IPS-18a (cell line): ENCODE measurements at regions not wholly inside any gene's neighbourhood (a gene's known extent, or its start where the extent isn't known, plus 50 kb on each side); places are given as distances from the start of the nearest gene placed in this dataset.

Experiments used
- H3K27ac ChIP-seq: one replicate; pipeline ENCODE4 v1.5.1; 2013; ENCODE audit warnings: low read length
- H3K27me3 ChIP-seq: one replicate; pipeline ENCODE4 v1.6.1; 2013; ENCODE audit warnings: mild to moderate bottlenecking, low read length; ENCODE audit not compliant: control insufficient read depth, insufficient read depth
- H3K36me3 ChIP-seq: one replicate; pipeline ENCODE4 v1.6.1; 2013; ENCODE audit warnings: low read depth, low read length; ENCODE audit not compliant: control insufficient read depth
- H3K4me1 ChIP-seq: one replicate; pipeline ENCODE4 v1.6.1; 2013; ENCODE audit warnings: low read depth, low read length; ENCODE audit not compliant: control insufficient read depth
- H3K4me3 ChIP-seq: one replicate; pipeline ENCODE4 v1.5.1; 2013; ENCODE audit warnings: low read length
- H3K9ac ChIP-seq: one replicate; pipeline ENCODE4 v1.6.1; 2013; ENCODE audit warnings: mild to moderate bottlenecking, low read length, moderate library complexity
- H3K9me3 ChIP-seq: one replicate; pipeline ENCODE4 v1.6.1; 2013; ENCODE audit warnings: low read depth, low read length; ENCODE audit not compliant: control insufficient read depth

DNA sequence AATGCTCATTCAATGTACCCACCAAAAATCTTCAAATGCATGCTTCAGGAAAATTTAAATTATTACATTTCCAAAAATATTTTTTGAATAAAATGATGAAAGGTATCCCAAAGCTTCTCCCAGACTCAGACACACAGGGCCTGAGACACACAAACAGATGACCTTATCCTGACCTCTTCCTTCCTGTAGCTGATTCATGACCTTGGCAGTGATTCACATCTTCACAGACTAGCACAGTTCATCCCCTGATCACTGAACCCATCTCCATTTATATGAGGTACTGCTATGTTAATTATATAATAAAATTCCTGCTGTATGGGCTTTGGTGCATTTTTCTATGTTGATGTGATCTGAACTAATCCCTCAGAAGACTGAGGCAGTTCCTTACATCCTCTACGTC lies 265.0 kb upstream of the GLI3 start:
- no peak overlapping the region for H3K27ac ChIP-seq
- no peak overlapping the region for H3K4me3 ChIP-seq
- no peaks in the 10 kb centered on the region for H3K36me3 ChIP-seq
- H3K4me1 ChIP-seq, result no peaks in the 10 kb centered on the region
- H3K9ac ChIP-seq, result no peak overlapping the region
- no peaks in the 10 kb centered on the region for H3K9me3 ChIP-seq
- no peaks in the 10 kb centered on the region for H3K27me3 ChIP-seq

GRCh38 chr7:42495256-42495655 lies 258.2 kb upstream of the GLI3 start:
- no peak overlapping the region for H3K27ac ChIP-seq
- H3K27me3 ChIP-seq, result peaks cover 9% of the 10 kb centered on the region
- no peaks in the 10 kb centered on the region for H3K9me3 ChIP-seq

DNA sequence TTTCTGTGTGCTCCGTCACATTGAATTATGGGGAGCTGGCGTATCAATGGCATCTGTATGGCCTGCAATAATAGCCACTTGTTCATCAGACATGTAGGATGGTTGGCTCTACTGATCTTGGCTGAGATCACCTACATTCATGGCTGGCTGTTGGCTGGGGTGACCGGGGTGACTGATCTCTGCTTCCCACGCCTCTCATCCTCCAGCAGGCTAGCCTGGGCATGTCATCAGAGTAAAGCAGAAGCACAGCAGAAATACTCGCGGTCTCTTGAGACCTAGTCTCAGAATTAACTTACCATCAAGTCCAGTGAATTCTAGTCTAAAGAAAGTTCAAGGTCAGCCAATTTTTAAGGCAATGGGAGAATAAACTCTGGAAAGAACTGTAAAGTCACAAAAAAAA lies 257.7 kb upstream of the GLI3 start:
- no peaks in the 10 kb centered on the region for H3K36me3 ChIP-seq
- H3K9ac ChIP-seq, result no peak overlapping the region
- no peaks in the 10 kb centered on the region for H3K4me1 ChIP-seq
- H3K4me3 ChIP-seq, result no peak overlapping the region
- no peak overlapping the region for H3K27ac ChIP-seq
- peaks cover 9% of the 10 kb centered on the region for H3K27me3 ChIP-seq
- H3K9me3 ChIP-seq, result no peaks in the 10 kb centered on the region

More at GRCh38 chr7:42495256-42495655, 258.2 kb upstream of the GLI3 start:
- Histone ChIP-seq H3K36me3 (no peaks in the 10 kb centered on the region), H3K9ac (no peak overlapping the region), H3K4me3 (no peak overlapping the region), H3K4me1 (no peaks in the 10 kb centered on the region)

DNA sequence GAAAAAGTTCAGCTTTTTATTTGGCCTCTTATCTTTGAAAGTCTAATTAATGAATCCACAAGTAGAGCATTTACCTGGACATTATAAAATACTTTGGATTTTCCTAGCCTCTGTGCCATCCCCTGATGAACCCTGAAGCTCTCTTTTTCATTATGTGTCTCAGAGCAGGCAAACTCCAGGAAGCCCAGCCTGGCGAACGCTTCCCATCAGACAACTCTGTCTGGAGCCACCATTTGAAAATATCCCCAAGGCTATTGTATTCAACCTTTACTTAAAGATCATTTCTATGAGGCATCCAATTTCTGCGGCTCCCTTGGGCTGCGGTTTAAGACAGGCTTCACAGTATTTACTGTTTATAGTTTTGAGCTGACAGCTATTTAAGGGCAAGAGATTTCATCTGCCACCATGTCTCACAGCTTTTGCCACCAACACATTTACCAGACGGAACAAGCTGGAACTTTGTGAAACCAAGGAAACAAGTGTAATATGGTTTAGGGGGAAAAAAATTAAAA lies 257.2 kb upstream of the GLI3 start:
- no peak overlapping the region for H3K27ac ChIP-seq
- H3K27me3 ChIP-seq, result peaks cover 9% of the 10 kb centered on the region
- no peaks in the 10 kb centered on the region for H3K9me3 ChIP-seq
- H3K4me3 ChIP-seq, result peak overlapping the region; percentile 73
- H3K9ac ChIP-seq, result no peak overlapping the region
- H3K36me3 ChIP-seq, result no peaks in the 10 kb centered on the region
- no peaks in the 10 kb centered on the region for H3K4me1 ChIP-seq

GRCh38 chr7:42493436-42494198 lies 256.6 kb upstream of the GLI3 start:
- no peaks in the 10 kb centered on the region for H3K9me3 ChIP-seq
- H3K9ac ChIP-seq, result peak overlapping the region; percentile 34
- no peaks in the 10 kb centered on the region for H3K4me1 ChIP-seq
- H3K27ac ChIP-seq, result no peak overlapping the region
- H3K27me3 ChIP-seq, result peaks cover 9% of the 10 kb centered on the region
- H3K4me3 ChIP-seq, result peak overlapping the region; percentile 73
- H3K36me3 ChIP-seq, result no peaks in the 10 kb centered on the region

DNA sequence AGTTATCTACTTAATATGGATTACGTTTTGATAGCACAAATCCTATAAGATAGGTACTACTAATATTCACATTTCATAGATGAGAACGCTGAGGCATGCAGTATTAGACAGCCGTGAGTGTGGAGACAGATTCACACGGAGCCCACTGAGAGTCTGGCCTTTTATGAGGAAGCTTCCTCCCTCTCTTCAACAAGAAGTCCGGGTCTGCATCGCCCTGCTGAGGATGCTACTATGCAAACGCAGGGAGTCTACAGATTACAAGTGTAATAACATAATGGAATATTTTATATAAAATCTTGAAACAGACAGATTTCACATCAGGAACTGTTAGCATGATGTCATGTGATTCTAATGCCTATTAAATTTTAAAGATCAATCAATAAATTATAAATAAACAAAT lies 255.9 kb upstream of the GLI3 start:
- Histone ChIP-seq H3K27ac (no peak overlapping the region), H3K36me3 (no peaks in the 10 kb centered on the region), H3K27me3 (peaks cover 9% of the 10 kb centered on the region), H3K4me3 (peak overlapping the region; percentile 73), H3K4me1 (no peaks in the 10 kb centered on the region), H3K9ac (no peak overlapping the region), H3K9me3 (no peaks in the 10 kb centered on the region)

GRCh38 chr7:42491106-42491505 lies 254.1 kb upstream of the GLI3 start:
- Histone ChIP-seq H3K9me3 (no peaks in the 10 kb centered on the region), H3K27ac (no peak overlapping the region), H3K27me3 (peaks cover 9% of the 10 kb centered on the region), H3K4me1 (no peaks in the 10 kb centered on the region), H3K4me3 (no peak overlapping the region), H3K9ac (no peak overlapping the region), H3K36me3 (no peaks in the 10 kb centered on the region)

DNA sequence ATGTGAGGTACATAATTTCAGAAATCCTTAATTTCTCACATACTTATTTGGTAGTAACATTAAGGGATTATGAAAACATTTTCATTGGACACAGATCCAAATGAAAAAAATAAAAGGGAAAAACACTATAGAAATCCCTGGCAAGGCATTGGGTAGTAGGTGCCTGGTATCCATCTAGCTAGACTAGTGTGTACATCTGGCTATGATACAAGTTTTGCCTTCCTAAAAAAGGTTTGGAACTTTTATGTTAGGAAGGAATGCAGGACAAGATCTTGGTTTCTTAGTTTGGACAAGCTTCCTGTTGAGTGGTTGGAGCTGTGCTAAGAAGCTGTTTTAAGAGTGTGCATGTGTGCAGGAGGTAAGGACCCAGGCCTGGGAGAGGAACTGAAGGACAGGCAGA lies 252.3 kb upstream of the GLI3 start:
- Histone ChIP-seq H3K9ac (no peak overlapping the region), H3K9me3 (no peaks in the 10 kb centered on the region), H3K27ac (no peak overlapping the region), H3K36me3 (no peaks in the 10 kb centered on the region), H3K4me3 (no peak overlapping the region), H3K4me1 (no peaks in the 10 kb centered on the region), H3K27me3 (peaks cover 6% of the 10 kb centered on the region)

DNA sequence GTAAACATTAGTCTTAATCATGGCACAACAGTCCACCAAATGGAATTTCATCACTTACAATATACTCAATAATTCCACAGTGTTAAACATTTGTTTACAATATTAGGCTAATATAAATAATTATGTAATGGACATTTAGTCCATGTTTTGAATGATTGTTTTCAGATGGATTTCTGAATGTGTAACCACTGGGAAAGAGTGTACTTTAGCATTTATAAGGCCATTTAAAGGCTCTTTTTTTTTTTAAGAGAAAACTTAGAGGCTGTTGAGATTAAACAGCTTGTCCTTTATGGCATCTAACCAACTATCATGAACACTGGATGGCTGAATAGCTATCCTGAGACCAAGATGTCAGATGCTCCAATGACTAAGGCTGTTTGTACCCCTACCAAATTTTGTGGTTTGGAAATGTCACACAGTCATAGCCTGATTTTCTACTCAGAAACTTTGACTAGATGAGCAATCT lies 248.3 kb upstream of the GLI3 start:
- Histone ChIP-seq H3K4me1 (peaks cover 9% of the 10 kb centered on the region), H3K27me3 (no peaks in the 10 kb centered on the region), H3K4me3 (no peak overlapping the region), H3K9me3 (no peaks in the 10 kb centered on the region), H3K27ac (no peak overlapping the region), H3K9ac (no peak overlapping the region), H3K36me3 (no peaks in the 10 kb centered on the region)

GRCh38 chr7:42483886-42484285 lies 246.9 kb upstream of the GLI3 start:
- H3K9ac ChIP-seq, result no peak overlapping the region
- H3K4me1 ChIP-seq, result peaks cover 9% of the 10 kb centered on the region
- no peaks in the 10 kb centered on the region for H3K27me3 ChIP-seq
- H3K4me3 ChIP-seq, result no peak overlapping the region
- H3K27ac ChIP-seq, result no peak overlapping the region
- H3K36me3 ChIP-seq, result no peaks in the 10 kb centered on the region
- no peaks in the 10 kb centered on the region for H3K9me3 ChIP-seq

GRCh38 chr7:42479816-42480633 lies 243.0 kb upstream of the GLI3 start:
- Histone ChIP-seq H3K27me3 (no peaks in the 10 kb centered on the region), H3K4me1 (peaks cover 9% of the 10 kb centered on the region), H3K36me3 (no peaks in the 10 kb centered on the region), H3K27ac (no peak overlapping the region), H3K9ac (no peak overlapping the region), H3K4me3 (no peak overlapping the region), H3K9me3 (no peaks in the 10 kb centered on the region)
